H9 (cell line): ENCODE measurements at regions not wholly inside any gene's neighbourhood (a gene's known extent, or its start where the extent isn't known, plus 50 kb on each side); places are given as distances from the start of the nearest gene placed in this dataset.

ENCODE experiments used
- DNase-seq: peaks from one replicate; pipeline ENCODE4 v3.0.0-alpha.2; 2017
- H2AFZ ChIP-seq: one replicate; pipeline ENCODE4 v1.6.1; 2013; ENCODE audit warnings: mild to moderate bottlenecking, low read length, control low read depth, moderate library complexity
- H2AK5ac ChIP-seq: 2 replicates; pipeline ENCODE4 v1.6.1; 2013; ENCODE audit warnings: low read length, control low read depth, mixed read lengths; ENCODE audit not compliant: insufficient read length
- H2BK120ac ChIP-seq: one replicate; pipeline ENCODE4 v1.6.1; 2013; ENCODE audit warnings: low read depth, mild to moderate bottlenecking, low read length, control low read depth, inconsistent platforms; ENCODE audit not compliant: poor library complexity, severe bottlenecking
- H2BK12ac ChIP-seq: 2 replicates; pipeline ENCODE4 v1.6.1; 2013; ENCODE audit warnings: low read length, control low read depth, mixed read lengths, low read depth; ENCODE audit not compliant: insufficient read length
- H2BK15ac ChIP-seq: 2 replicates; pipeline ENCODE4 v1.6.1; 2013; ENCODE audit warnings: low read depth, low read length, control low read depth
- H2BK20ac ChIP-seq: one replicate; pipeline ENCODE4 v1.6.1; 2013; ENCODE audit warnings: low read depth, mild to moderate bottlenecking, low read length, control low read depth, inconsistent platforms; ENCODE audit not compliant: poor library complexity, severe bottlenecking
- H2BK5ac ChIP-seq: 2 replicates; pipeline ENCODE4 v1.6.1; 2013; ENCODE audit warnings: low read length, control low read depth, mixed read lengths; ENCODE audit not compliant: insufficient read length
- H3K14ac ChIP-seq: 2 replicates; pipeline ENCODE4 v1.6.1; 2013; ENCODE audit warnings: low read length, control low read depth; ENCODE audit not compliant: insufficient read depth
- H3K18ac ChIP-seq: 2 replicates; pipeline ENCODE4 v1.6.1; 2013; ENCODE audit warnings: low read depth, mild to moderate bottlenecking, mixed read lengths, low read length, control low read depth; ENCODE audit not compliant: insufficient read length
- H3K23ac ChIP-seq: 2 replicates; pipeline ENCODE4 v1.6.1; 2013; ENCODE audit warnings: low read length, control low read depth, mixed read lengths, low read depth; ENCODE audit not compliant: insufficient read length
- H3K23me2 ChIP-seq: 2 replicates; pipeline ENCODE4 v1.6.1; 2013; ENCODE audit warnings: low read depth, mild to moderate bottlenecking, mixed read lengths, low read length, control low read depth; ENCODE audit not compliant: insufficient read length, poor library complexity, severe bottlenecking
- H3K27ac ChIP-seq: 2 replicates; pipeline ENCODE4 v1.5.1; 2013; ENCODE audit warnings: low read length, control low read depth, mixed read lengths, low read depth; ENCODE audit not compliant: insufficient read length
- H3K27me3 ChIP-seq: 2 replicates; pipeline ENCODE4 v1.6.1; 2013; ENCODE audit warnings: low read length, control low read depth, inconsistent platforms; ENCODE audit not compliant: insufficient read depth
- H3K4ac ChIP-seq: 2 replicates; pipeline ENCODE4 v1.6.1; 2013; ENCODE audit warnings: low read depth, mild to moderate bottlenecking, control low read depth, inconsistent platforms, low read length, moderate library complexity
- H3K4me1 ChIP-seq: 2 replicates; pipeline ENCODE4 v1.6.1; 2013; ENCODE audit warnings: low read length, control low read depth, inconsistent platforms; ENCODE audit not compliant: insufficient read depth
- H3K4me2 ChIP-seq: 2 replicates; pipeline ENCODE4 v1.6.1; 2013; ENCODE audit warnings: low read length, control low read depth, mixed read lengths; ENCODE audit not compliant: insufficient read length, insufficient read depth
- H3K56ac ChIP-seq: 2 replicates; pipeline ENCODE4 v1.6.1; 2013; ENCODE audit warnings: low read depth, mild to moderate bottlenecking, mixed read lengths, low read length, control low read depth; ENCODE audit not compliant: insufficient read length
- H3K79me1 ChIP-seq: 2 replicates; pipeline ENCODE4 v1.6.1; 2013; ENCODE audit warnings: low read depth, mild to moderate bottlenecking, moderate library complexity, low read length, control low read depth, inconsistent platforms; ENCODE audit not compliant: insufficient read depth, poor library complexity, severe bottlenecking
- H3K79me2 ChIP-seq: 2 replicates; pipeline ENCODE4 v1.6.1; 2013; ENCODE audit warnings: low read length, control low read depth, inconsistent platforms; ENCODE audit not compliant: insufficient read depth
- H3K9ac ChIP-seq: 2 replicates; pipeline ENCODE4 v1.6.1; 2013; ENCODE audit warnings: low read length, control low read depth, mixed read lengths; ENCODE audit not compliant: insufficient read length; ENCODE audit errors: extremely low read depth
- H3K9me3 ChIP-seq: one replicate; pipeline ENCODE4 v1.6.1; 2013; ENCODE audit warnings: low read depth, low read length, inconsistent platforms; ENCODE audit not compliant: control insufficient read depth
- H3T11ph ChIP-seq: one replicate; pipeline ENCODE4 v1.6.1; 2013; ENCODE audit warnings: mild to moderate bottlenecking, low read length, control low read depth, inconsistent platforms
- H4K20me1 ChIP-seq: one replicate; pipeline ENCODE4 v1.6.1; 2013; ENCODE audit not compliant: control insufficient read depth, insufficient read length, insufficient read depth
- H4K5ac ChIP-seq: 2 replicates; pipeline ENCODE4 v1.6.1; 2013; ENCODE audit warnings: low read depth, mild to moderate bottlenecking, mixed read lengths, low read length, control low read depth; ENCODE audit not compliant: insufficient read length
- H4K8ac ChIP-seq: replicated peaks from 2 replicates; pipeline ENCODE4 v1.6.1; 2013; ENCODE audit warnings: low read length, control low read depth, mixed read lengths, low read depth; ENCODE audit not compliant: insufficient read length
- H4K91ac ChIP-seq: 2 replicates; pipeline ENCODE4 v1.6.1; 2013; ENCODE audit warnings: low read depth, mild to moderate bottlenecking, moderate library complexity, mixed read lengths, low read length, control low read depth; ENCODE audit not compliant: insufficient read length
- H3K27ac Mint-ChIP-seq, 3 experiments: 2 replicates in 2 of 3; 3 replicates in 1 of 3; pipeline ENCODE4 v1.8.0; 2020 to 2021; ENCODE audit warnings: mixed read lengths in 3 of 3, mild to moderate bottlenecking in 1 of 3, moderate library complexity in 1 of 3
- H3K27me3 Mint-ChIP-seq: 2 replicates; pipeline ENCODE4 v1.8.0; 2021; ENCODE audit warnings: low read depth, mild to moderate bottlenecking, moderate library complexity, mixed read lengths
- H3K36me3 Mint-ChIP-seq, 3 experiments: 2 replicates in 2 of 3; 3 replicates in 1 of 3; pipeline ENCODE4 v1.8.0; 2020 to 2021; ENCODE audit warnings: low read depth in 3 of 3, mixed read lengths in 3 of 3; ENCODE audit not compliant: insufficient read depth in 1 of 3
- H3K4me1 Mint-ChIP-seq, 2 experiments: 2 replicates each; pipeline ENCODE4 v1.8.0; 2020; ENCODE audit warnings: mixed read lengths in 2 of 2
- H3K4me3 Mint-ChIP-seq, 2 experiments: 2 replicates in 1 of 2; 3 replicates in 1 of 2; pipeline ENCODE4 v1.8.0; 2020 to 2021; ENCODE audit warnings: mild to moderate bottlenecking in 2 of 2, mixed read lengths in 2 of 2, moderate library complexity in 1 of 2
- H3K9me3 Mint-ChIP-seq, 2 experiments: 2 replicates in 1 of 2; 3 replicates in 1 of 2; pipeline ENCODE4 v1.8.0; 2020; ENCODE audit warnings: mild to moderate bottlenecking in 2 of 2, mixed read lengths in 2 of 2, moderate library complexity in 1 of 2
- WGBS: extraction: QIAGEN DNeasy Blood & Tissue Kit; methylation state at CpG from one replicate; pipeline ENCODE4 v1.1.7; 2013; ENCODE audit warnings: missing lambda C conversion rate, low lambda C conversion rate, mixed read lengths; ENCODE audit not compliant: insufficient read length; ENCODE audit errors: extremely low coverage; 5-methylcytosine and 5-hydroxymethylcytosine counted together
- TF ChIP-seq, protein P1 (sequence below): fragments of 200-600 bp; sonication (generic); conservative IDR thresholded peaks from 3 replicates; pipeline ENCODE4 v1.8.0; 2021; ENCODE audit warnings: antibody characterized with exemption, mild to moderate bottlenecking

- Histone ChIP-seq H3K4ac (no peak overlapping the region), H3K18ac (no peak overlapping the region), H3K14ac (no peak overlapping the region), H3K23ac (no peak overlapping the region), H4K8ac (no peak overlapping the region), H3K9ac (no peak overlapping the region), H3K4me2 (no peak overlapping the region), H3K23me2 (no peaks in the 10 kb centered on the region), H3T11ph (no peak overlapping the region), H2BK12ac (no peak overlapping the region), H3K79me1 (no peaks in the 10 kb centered on the region), H3K27ac (no peak overlapping the region), H3K27me3 (no peaks in the 10 kb centered on the region), H4K20me1 (no peaks in the 10 kb centered on the region), H3K4me1 (no peaks in the 10 kb centered on the region), H2BK120ac (no peak overlapping the region), H2AK5ac (no peak overlapping the region), H4K91ac (no peak overlapping the region), H3K9me3 (no peaks in the 10 kb centered on the region), H3K79me2 (no peaks in the 10 kb centered on the region), H2AFZ (no peak overlapping the region), H2BK5ac (no peak overlapping the region), H4K5ac (no peak overlapping the region), H3K56ac (no peak overlapping the region), H2BK15ac (no peak overlapping the region), H2BK20ac (no peak overlapping the region)
- Mint-ChIP-seq H3K36me3 (no peaks in the 10 kb centered on the region), H3K4me1 (no peaks in the 10 kb centered on the region; a peak in 1 of 4 replicates), H3K27me3 (no peaks in the 10 kb centered on the region; the same call in 1 of the 2 replicates), H3K9me3 (no peaks in the 10 kb centered on the region), H3K4me3 (no peak overlapping the region), H3K27ac (no peak overlapping the region)
- WGBS = no CpG with 5 or more reads among the region's 2 CpGs
- DNase-seq = no peak
- TF ChIP-seq, protein P1, sequence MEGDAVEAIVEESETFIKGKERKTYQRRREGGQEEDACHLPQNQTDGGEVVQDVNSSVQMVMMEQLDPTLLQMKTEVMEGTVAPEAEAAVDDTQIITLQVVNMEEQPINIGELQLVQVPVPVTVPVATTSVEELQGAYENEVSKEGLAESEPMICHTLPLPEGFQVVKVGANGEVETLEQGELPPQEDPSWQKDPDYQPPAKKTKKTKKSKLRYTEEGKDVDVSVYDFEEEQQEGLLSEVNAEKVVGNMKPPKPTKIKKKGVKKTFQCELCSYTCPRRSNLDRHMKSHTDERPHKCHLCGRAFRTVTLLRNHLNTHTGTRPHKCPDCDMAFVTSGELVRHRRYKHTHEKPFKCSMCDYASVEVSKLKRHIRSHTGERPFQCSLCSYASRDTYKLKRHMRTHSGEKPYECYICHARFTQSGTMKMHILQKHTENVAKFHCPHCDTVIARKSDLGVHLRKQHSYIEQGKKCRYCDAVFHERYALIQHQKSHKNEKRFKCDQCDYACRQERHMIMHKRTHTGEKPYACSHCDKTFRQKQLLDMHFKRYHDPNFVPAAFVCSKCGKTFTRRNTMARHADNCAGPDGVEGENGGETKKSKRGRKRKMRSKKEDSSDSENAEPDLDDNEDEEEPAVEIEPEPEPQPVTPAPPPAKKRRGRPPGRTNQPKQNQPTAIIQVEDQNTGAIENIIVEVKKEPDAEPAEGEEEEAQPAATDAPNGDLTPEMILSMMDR = no peak
These were observed 133.8 kb downstream of the TTC6 start for GRCh38 chr14:37729218-37729617.
